ENCODE measurements at regions not wholly inside any gene's neighbourhood (a gene's known extent, or its start where the extent isn't known, plus 50 kb on each side); places are given as distances from the start of the nearest gene placed in this dataset.

- TF ChIP-seq, protein P1, sequence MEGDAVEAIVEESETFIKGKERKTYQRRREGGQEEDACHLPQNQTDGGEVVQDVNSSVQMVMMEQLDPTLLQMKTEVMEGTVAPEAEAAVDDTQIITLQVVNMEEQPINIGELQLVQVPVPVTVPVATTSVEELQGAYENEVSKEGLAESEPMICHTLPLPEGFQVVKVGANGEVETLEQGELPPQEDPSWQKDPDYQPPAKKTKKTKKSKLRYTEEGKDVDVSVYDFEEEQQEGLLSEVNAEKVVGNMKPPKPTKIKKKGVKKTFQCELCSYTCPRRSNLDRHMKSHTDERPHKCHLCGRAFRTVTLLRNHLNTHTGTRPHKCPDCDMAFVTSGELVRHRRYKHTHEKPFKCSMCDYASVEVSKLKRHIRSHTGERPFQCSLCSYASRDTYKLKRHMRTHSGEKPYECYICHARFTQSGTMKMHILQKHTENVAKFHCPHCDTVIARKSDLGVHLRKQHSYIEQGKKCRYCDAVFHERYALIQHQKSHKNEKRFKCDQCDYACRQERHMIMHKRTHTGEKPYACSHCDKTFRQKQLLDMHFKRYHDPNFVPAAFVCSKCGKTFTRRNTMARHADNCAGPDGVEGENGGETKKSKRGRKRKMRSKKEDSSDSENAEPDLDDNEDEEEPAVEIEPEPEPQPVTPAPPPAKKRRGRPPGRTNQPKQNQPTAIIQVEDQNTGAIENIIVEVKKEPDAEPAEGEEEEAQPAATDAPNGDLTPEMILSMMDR (IDR thresholded peaks at IDR 0.05) = no peak
- TF ChIP-seq ZFX (IDR thresholded peaks at IDR 0.05; ENCODE audit: borderline replicate concordance) = no peak
These were observed 732.0 kb downstream of the TAF11L14 start for GRCh38 chr5:18366234-18366633.

Data from 22Rv1 (cell line).